Activated naive CD4-positive, alpha-beta T cell treated with anti-CD3 and anti-CD28 coated beads, Interleukin-2, amount 10 ng/mL, durations not matched to agents 7 days and 5 days (primary cell): ENCODE measurements at regions not wholly inside any gene's neighbourhood (a gene's known extent, or its start where the extent isn't known, plus 50 kb on each side); places are given as distances from the start of the nearest gene placed in this dataset.
"Not testable (repeated sequence)": the region's sequence is repeated elsewhere in the genome, so short reads cannot be mapped to it uniquely, and the experiment has no call there.

Experiments
- CTCF ChIA-PET: fragments of 350-600 bp; sonication (Branson Sonifier 250); formaldehyde crosslinking; loops from one replicate; lab custom pipeline; 2021; ENCODE audit warnings: antibody characterized with exemption; lab: Charles Lee
- DNase-seq: peaks from one replicate; pipeline ENCODE4 v3.0.0-alpha.2; 2020
- H3K27ac Mint-ChIP-seq: one replicate; pipeline ENCODE4 v1.8.0; 2021; ENCODE audit warnings: mild to moderate bottlenecking, moderate library complexity, mixed read lengths
- H3K27me3 Mint-ChIP-seq: one replicate; pipeline ENCODE4 v1.8.0; 2021; ENCODE audit warnings: mild to moderate bottlenecking, mixed read lengths
- H3K36me3 Mint-ChIP-seq: one replicate; pipeline ENCODE4 v1.8.0; 2021; ENCODE audit warnings: mixed read lengths
- H3K4me1 Mint-ChIP-seq: one replicate; pipeline ENCODE4 v1.8.0; 2021; ENCODE audit warnings: mixed read lengths
- H3K4me3 Mint-ChIP-seq: one replicate; pipeline ENCODE4 v1.8.0; 2021; ENCODE audit warnings: mild to moderate bottlenecking, moderate library complexity, mixed read lengths
- H3K9me3 Mint-ChIP-seq: one replicate; pipeline ENCODE4 v1.8.0; 2021; ENCODE audit warnings: mixed read lengths

DNA sequence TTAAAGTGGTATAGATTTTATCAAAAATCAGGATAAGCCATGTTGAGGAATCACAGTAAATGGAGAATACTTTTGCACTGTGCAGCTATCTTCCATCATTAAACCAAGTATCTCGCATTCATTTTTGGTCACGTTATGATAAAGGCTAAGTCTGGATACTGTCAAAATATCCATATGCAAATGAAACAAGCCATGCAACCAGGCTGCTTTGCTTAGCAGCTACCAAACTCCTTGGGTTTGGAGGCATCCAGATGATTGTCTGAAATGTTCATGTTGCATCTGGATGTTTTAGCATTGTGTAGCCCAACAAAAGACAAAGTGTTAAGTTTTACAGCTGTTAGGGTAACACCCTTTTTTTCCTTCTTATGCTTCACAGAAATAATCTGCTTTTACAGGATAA lies 322.9 kb upstream of the MDFIC2 start:
- H3K27ac Mint-ChIP-seq, result no peak overlapping the region
- no peaks in the 10 kb centered on the region for H3K9me3 Mint-ChIP-seq
- H3K4me3 Mint-ChIP-seq, result no peak overlapping the region
- H3K27me3 Mint-ChIP-seq, result peaks cover 9% of the 10 kb centered on the region
- H3K4me1 Mint-ChIP-seq, result no peaks in the 10 kb centered on the region
- H3K36me3 Mint-ChIP-seq, result no peaks in the 10 kb centered on the region
- CTCF ChIA-PET, result no interaction called here
- no peak for DNase-seq

DNA sequence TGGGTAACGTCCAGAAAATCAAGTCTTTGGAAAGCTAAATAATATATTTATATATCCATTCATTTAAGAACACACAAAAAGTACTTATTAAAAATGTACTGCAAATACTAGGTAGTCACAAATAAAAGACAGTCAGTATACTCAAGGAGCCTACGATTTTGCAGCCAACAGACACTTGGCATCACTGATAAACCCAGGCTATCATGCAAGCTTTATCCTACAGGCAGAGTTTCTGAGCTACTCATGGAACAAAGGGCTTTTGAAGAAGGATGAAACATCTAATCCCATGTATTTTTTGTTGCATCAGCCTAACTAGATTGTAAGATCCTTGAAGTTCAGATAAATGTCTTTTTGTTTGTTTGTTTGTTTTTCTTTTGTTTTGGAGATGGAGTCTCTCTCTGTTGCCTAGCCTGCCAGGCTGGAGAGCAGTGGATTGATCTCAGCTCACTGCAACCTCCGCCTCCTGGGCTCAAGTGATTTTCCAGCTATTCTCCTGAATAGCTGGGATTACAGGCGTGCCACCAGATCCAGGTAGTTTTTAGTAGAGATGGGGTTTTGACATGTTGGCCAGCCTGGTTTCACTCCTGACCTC lies 319.4 kb upstream of the MDFIC2 start:
- no peak overlapping the region for H3K27ac Mint-ChIP-seq
- H3K4me3 Mint-ChIP-seq, result no peak overlapping the region
- CTCF ChIA-PET, result no interaction called here
- H3K27me3 Mint-ChIP-seq, result peaks cover 9% of the 10 kb centered on the region
- no peaks in the 10 kb centered on the region for H3K9me3 Mint-ChIP-seq
- H3K36me3 Mint-ChIP-seq, result no peaks in the 10 kb centered on the region
- no peaks in the 10 kb centered on the region for H3K4me1 Mint-ChIP-seq
- DNase-seq, result no peak

DNA sequence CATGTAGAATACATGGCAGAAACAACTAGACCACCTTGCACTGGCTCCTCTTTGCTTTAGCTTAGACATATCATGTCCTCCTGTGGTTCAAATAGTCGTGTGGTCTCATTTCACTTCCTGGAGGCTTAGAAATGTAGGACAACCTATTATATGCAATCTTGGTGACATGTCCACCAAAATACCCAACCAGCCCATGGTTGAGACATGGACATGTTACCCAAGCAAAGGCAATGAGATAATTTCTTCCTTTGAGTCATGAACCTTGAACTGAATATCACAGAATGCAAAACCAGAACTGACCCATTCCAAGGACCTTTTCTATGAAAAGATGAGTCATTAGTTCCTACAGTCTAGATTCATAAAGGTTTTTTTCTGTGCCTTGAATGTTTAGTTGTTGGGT lies 309.0 kb upstream of the MDFIC2 start:
- CTCF ChIA-PET, result no interaction called here

DNA sequence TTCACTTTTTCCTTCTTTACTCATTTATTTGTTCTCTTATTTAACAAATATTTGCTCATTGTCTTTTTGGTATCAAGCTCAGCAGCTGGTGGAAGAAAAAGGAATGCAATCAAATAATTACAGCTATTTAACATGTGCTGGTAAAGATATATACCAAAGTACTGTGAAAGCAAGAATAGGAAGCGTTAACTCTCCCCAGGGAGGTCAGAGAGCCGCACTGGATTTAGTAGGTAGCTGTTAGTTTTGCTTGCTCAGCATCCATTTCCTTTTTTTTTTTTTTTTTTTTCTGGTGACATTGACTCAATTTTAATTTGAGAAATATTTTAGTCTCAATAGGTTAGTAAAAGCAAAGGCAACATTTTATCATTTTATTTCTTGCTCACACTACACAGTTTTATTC lies 308.5 kb upstream of the MDFIC2 start:
- Mint-ChIP-seq H3K27me3 (no peaks in the 10 kb centered on the region), H3K9me3 (no peaks in the 10 kb centered on the region), H3K36me3 (no peaks in the 10 kb centered on the region), H3K27ac (no peak overlapping the region), H3K4me1 (no peaks in the 10 kb centered on the region), H3K4me3 (no peak overlapping the region)
- no peak for DNase-seq
- CTCF ChIA-PET, result no interaction called here

More for the DNA sequence above, 309.0 kb upstream of the MDFIC2 start:
- no peaks in the 10 kb centered on the region for H3K36me3 Mint-ChIP-seq
- no peaks in the 10 kb centered on the region for H3K9me3 Mint-ChIP-seq
- no peaks in the 10 kb centered on the region for H3K4me1 Mint-ChIP-seq
- no peak for DNase-seq
- no peaks in the 10 kb centered on the region for H3K27me3 Mint-ChIP-seq
- no peak overlapping the region for H3K4me3 Mint-ChIP-seq
- no peak overlapping the region for H3K27ac Mint-ChIP-seq

DNA sequence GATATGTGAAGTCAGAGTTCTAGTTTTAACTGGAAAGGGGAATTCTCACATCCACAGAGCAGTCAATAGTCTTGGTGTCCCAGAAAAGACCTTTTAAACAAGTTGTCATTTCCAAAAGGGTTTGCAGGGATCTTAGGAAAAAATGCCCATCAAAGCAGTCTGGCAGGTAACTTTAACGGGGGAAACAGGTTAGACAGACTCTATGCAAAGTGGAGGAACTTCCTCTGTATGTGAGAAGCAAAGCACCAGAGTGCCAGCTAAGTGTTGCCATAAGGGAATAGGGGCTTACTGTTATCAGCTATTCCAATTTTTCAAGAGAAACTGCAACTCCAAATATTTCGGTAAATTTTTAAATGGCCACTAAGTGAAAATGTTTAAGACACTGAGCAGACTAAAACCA lies 307.9 kb upstream of the MDFIC2 start:
- H3K9me3 Mint-ChIP-seq, result no peaks in the 10 kb centered on the region
- no peaks in the 10 kb centered on the region for H3K4me1 Mint-ChIP-seq
- CTCF ChIA-PET, result no interaction called here
- H3K27me3 Mint-ChIP-seq, result no peaks in the 10 kb centered on the region
- no peak for DNase-seq
- H3K4me3 Mint-ChIP-seq, result no peak overlapping the region
- no peaks in the 10 kb centered on the region for H3K36me3 Mint-ChIP-seq
- no peak overlapping the region for H3K27ac Mint-ChIP-seq

DNA sequence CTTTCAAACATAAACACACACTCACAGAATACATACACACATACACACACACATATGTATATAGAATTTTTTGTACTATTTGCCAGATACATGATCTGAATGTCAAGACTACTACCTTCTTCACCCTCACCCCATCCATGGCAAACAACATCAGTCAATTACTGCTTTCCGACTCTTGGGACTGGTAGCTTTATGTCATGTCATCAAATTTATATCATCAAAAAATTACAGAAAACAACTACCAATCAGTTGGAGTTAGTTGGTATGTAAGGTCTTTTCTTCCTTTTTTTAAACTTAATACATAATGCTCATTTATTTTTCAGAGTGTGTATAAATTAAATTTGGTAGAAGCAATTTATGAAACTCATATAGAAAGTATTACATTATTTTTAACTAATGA lies 305.7 kb upstream of the MDFIC2 start:
- Mint-ChIP-seq H3K36me3 (no peaks in the 10 kb centered on the region), H3K4me1 (no peaks in the 10 kb centered on the region), H3K4me3 (no peak overlapping the region), H3K9me3 (peaks cover under 1% of the 10 kb centered on the region), H3K27me3 (no peaks in the 10 kb centered on the region), H3K27ac (no peak overlapping the region)
- no peak for DNase-seq
- CTCF ChIA-PET, result no interaction called here

DNA sequence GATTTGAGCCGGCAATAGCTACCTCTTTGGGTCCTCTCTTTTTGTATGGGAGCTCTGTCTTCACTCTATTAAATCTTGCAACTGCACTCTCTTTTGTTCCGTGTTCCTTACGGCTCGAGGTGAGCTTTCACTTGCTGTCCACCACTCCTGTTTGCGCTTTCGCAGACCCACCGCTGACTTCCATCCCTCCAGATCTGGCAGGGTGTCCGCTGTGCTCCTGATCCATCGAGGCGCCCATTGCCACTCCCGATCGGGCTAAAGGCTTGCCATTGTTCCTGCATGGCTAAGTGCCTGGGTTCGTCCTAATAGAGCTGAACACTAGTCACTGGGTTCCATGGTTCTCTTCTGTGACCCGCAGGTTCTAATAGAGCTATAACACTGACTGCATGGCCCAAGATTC lies 304.9 kb upstream of the MDFIC2 start:
- H3K9me3 Mint-ChIP-seq, H3K27ac Mint-ChIP-seq, H3K4me3 Mint-ChIP-seq, DNase-seq, H3K4me1 Mint-ChIP-seq, H3K27me3 Mint-ChIP-seq, H3K36me3 Mint-ChIP-seq, CTCF ChIA-PET: not testable (repeated sequence)

DNA sequence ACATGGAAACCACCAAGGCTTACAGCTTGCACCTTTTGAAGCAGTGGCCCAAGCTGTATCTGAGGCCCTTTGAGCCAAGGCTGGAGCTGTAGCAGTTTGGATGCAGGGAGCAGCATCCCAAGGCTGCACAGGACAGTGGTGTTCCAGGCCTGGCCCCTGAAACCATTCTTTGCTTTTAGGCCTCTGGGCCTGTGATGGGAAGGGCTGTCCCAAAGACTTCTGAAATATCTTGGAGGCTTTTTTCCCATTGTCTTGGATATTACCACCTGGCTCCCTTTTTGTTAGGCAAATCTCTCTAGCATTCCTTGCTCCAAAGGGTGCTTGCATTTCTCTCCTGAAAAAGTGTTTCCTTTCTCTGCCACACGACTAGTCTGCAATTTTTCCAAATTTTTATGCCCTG lies 302.8 kb upstream of the MDFIC2 start:
- H3K27ac Mint-ChIP-seq, result no peak overlapping the region
- no peaks in the 10 kb centered on the region for H3K36me3 Mint-ChIP-seq
- H3K27me3 Mint-ChIP-seq, result no peaks in the 10 kb centered on the region
- no peak for DNase-seq
- no peaks in the 10 kb centered on the region for H3K4me1 Mint-ChIP-seq
- no peak overlapping the region for H3K4me3 Mint-ChIP-seq
- CTCF ChIA-PET, result no interaction called here
- peaks cover 10% of the 10 kb centered on the region for H3K9me3 Mint-ChIP-seq

DNA sequence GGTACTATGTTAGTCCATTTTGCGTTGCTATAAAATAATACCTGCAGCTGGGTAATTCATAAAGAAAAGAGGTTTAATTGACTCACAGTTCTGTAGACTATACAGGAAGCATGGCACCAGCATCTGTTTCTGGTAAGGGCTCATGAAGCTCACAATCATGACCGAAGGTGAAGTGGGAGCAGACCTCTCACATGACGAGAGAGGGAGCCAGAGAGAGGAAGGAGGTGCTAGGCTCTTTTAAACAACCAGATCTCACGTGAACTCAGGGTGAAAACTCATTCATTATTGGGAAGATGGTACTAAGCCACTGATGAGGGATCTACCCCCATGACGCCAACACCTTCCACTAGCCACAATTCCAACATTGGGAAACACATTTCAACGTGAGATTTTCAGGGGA lies 301.7 kb upstream of the MDFIC2 start:
- CTCF ChIA-PET, result no interaction called here
- peaks cover 10% of the 10 kb centered on the region for H3K9me3 Mint-ChIP-seq

DNA sequence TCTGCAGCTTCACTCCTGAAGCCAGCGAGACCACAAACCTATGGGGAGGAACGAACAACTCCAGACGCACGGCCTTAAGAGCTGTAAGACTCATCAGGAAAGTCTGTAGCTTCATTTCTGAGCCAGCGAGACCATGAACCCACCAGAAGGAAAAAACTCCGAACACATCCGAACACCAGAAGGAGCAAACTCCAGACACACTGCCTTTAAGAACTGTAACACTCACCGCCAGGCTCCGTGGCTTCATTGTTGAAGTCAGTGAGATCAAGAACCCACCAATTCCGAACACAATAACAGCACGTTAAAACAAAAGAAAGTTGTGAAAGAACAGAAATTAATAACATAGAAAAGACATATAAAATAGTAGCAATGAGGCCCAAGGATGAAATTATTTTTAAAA lies 300.5 kb upstream of the MDFIC2 start:
- H3K4me1 Mint-ChIP-seq, result no peaks in the 10 kb centered on the region
- no peaks in the 10 kb centered on the region for H3K36me3 Mint-ChIP-seq
- H3K9me3 Mint-ChIP-seq, result peaks cover 10% of the 10 kb centered on the region
- no peaks in the 10 kb centered on the region for H3K27me3 Mint-ChIP-seq
- no peak overlapping the region for H3K4me3 Mint-ChIP-seq
- CTCF ChIA-PET, result no interaction called here
- no peak for DNase-seq
- H3K27ac Mint-ChIP-seq, result no peak overlapping the region

More for the DNA sequence above, 301.7 kb upstream of the MDFIC2 start:
- no peak overlapping the region for H3K4me3 Mint-ChIP-seq
- no peaks in the 10 kb centered on the region for H3K4me1 Mint-ChIP-seq
- no peaks in the 10 kb centered on the region for H3K36me3 Mint-ChIP-seq
- DNase-seq, result no peak
- no peak overlapping the region for H3K27ac Mint-ChIP-seq
- H3K27me3 Mint-ChIP-seq, result no peaks in the 10 kb centered on the region

DNA sequence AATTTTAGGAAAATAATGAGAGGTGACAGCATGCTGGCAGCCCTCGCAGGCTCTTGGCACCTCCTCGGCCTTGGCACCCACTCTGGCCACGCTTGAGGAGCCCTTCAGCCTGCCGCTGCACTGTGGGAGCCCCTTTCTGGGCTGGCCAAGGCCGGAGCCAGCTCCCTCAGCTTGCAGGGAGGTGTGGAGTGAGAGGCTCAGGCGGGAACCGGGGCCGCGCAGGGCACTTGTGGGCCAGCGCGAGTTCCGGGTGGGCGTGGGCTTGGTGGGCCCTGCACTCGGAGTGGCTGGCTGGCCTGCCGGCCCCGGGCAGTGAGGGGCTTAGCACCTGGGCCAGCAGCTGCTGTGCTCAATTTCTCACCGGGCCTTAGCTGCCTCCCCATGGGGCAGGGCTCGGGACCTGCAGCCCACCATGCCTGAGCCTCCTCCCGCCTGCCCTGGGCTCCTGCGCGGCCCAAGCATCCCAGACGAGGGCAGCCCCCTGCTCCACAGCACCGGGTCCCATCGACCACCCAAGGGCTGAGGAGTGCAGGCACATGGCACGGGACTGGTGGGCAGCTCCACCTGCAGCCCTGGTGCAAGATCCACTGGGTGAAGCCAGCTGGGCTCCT lies 299.3 kb upstream of the MDFIC2 start:
- peaks cover 10% of the 10 kb centered on the region for H3K9me3 Mint-ChIP-seq
- H3K4me3 Mint-ChIP-seq, H3K36me3 Mint-ChIP-seq, H3K27me3 Mint-ChIP-seq, H3K4me1 Mint-ChIP-seq, CTCF ChIA-PET, DNase-seq, H3K27ac Mint-ChIP-seq: not testable (repeated sequence)

DNA sequence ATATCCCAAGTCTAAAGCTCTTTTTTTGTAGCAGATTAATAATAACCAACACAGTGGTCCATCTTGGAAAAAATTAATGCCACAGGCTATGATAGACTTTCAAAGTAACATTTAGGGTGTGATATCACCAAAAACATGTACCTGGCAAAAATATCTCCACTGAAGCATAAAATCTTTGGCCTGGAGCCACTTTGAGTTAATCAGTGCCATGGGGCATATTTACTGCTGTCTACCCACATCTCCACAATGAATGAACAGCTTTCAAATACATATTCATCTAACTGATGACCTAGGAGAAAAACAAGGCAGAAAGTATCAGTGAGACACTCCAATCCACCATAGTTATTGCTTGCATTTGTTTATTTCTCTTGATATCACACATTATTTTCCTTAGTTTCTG lies 296.0 kb upstream of the MDFIC2 start:
- Mint-ChIP-seq H3K4me3 (no peak overlapping the region), H3K27ac (no peak overlapping the region), H3K9me3 (peaks cover 10% of the 10 kb centered on the region), H3K4me1 (no peaks in the 10 kb centered on the region), H3K27me3 (no peaks in the 10 kb centered on the region), H3K36me3 (no peaks in the 10 kb centered on the region)
- CTCF ChIA-PET, result no interaction called here
- no peak for DNase-seq

DNA sequence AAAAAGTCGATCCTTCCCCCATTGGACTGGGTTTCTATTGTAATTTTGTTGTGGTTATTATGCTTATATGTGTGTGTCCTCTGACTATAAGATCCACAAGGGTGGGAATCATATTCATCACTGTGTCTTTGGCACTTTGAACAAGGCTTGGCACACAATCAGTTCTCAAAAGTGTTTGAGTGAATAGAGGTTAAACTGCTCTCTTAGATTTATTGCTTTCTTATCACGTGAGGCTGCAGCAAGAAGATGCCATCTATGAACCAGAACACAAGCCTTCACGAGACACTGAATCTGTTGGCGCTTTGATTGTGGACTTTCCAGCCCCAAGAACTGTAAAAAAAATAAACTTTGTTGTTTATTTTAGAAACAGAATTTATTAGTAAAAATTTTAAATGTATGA lies 295.0 kb upstream of the MDFIC2 start:
- CTCF ChIA-PET, result no interaction called here
- Mint-ChIP-seq H3K4me1 (no peaks in the 10 kb centered on the region), H3K27ac (no peak overlapping the region), H3K9me3 (peaks cover 3% of the 10 kb centered on the region), H3K36me3 (no peaks in the 10 kb centered on the region), H3K4me3 (no peak overlapping the region), H3K27me3 (no peaks in the 10 kb centered on the region)
- no peak for DNase-seq

DNA sequence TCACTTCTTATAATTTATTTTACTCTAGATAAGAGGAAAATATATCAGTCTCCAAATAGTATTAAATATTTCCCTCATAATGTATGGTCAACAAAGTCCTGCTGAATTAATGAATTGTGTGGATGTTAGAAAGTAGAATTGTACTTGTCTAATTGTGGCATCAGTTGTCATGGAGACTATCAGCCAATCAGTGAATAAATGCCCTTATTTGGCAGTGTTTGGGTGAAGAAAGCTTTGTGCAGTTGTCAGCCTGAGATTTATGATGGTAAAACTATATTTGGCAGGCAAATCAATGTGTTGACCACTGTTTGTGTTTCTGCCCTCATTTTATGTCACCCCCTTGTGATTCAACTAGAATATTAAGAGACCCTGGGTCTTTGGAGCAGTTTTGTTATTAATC lies 293.6 kb upstream of the MDFIC2 start:
- no peak for DNase-seq
- no peak overlapping the region for H3K27ac Mint-ChIP-seq
- no peaks in the 10 kb centered on the region for H3K9me3 Mint-ChIP-seq
- no peak overlapping the region for H3K4me3 Mint-ChIP-seq
- no peaks in the 10 kb centered on the region for H3K36me3 Mint-ChIP-seq
- H3K4me1 Mint-ChIP-seq, result no peaks in the 10 kb centered on the region
- CTCF ChIA-PET, result no interaction called here
- H3K27me3 Mint-ChIP-seq, result no peaks in the 10 kb centered on the region

DNA sequence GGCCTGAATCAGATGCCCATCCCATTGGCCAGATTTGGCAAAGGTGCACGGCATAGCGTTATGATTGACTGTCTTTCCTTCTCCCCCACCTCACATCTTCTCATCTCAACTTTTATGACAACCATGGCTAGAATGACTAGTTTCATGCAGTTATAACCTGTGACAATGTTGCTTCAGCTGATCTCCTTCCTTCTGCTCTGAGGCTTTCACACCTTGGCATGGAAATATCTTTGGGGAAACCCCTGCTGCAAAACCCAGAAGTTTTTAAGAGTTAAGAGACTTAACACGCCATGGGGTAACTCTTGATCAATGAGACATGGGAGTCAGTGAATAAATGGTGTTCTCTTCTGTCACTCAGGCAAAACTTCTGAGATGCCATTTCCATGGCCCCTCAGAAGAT lies 290.7 kb upstream of the MDFIC2 start:
- H3K27me3 Mint-ChIP-seq, result no peaks in the 10 kb centered on the region
- no peaks in the 10 kb centered on the region for H3K4me1 Mint-ChIP-seq
- H3K27ac Mint-ChIP-seq, result no peak overlapping the region
- no peaks in the 10 kb centered on the region for H3K36me3 Mint-ChIP-seq
- H3K9me3 Mint-ChIP-seq, result no peaks in the 10 kb centered on the region
- DNase-seq, result no peak
- H3K4me3 Mint-ChIP-seq, result no peak overlapping the region
- CTCF ChIA-PET, result no interaction called here

DNA sequence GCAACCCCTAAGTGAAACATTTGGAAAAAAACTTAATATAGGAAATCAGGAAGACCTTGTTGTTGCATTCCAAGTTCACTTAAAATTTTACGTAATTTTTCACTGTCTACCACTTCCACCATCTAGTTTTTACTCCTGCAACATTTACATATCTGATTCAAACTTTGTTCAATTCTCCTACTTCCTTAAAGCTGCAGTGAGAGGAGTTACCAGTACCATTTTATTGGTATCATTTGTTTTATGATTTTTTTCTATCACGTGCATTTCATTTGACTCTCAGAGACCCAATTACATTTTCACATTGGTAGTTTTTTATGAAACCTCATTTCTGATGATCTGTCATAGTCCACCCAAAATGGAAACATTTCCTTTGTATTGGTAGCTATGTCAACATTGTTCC lies 284.9 kb upstream of the MDFIC2 start:
- Mint-ChIP-seq H3K27me3 (no peaks in the 10 kb centered on the region), H3K4me1 (no peaks in the 10 kb centered on the region), H3K27ac (no peak overlapping the region)

More for the DNA sequence above, 284.9 kb upstream of the MDFIC2 start:
- Mint-ChIP-seq H3K9me3 (no peaks in the 10 kb centered on the region), H3K36me3 (no peaks in the 10 kb centered on the region), H3K4me3 (no peak overlapping the region)
- CTCF ChIA-PET, result no interaction called here
- no peak for DNase-seq
